Gastrocnemius medialis (tissue), 4 donors: ENCODE measurements at regions not wholly inside any gene's neighbourhood (a gene's known extent, or its start where the extent isn't known, plus 50 kb on each side); places are given as distances from the start of the nearest gene placed in this dataset.

Source experiments
- ATAC-seq, 2 donors: fragments of 150-250 bp; one replicate each; pipeline ENCODE4 v1.9.1; 2016
- DNase-seq, 2 donors: peaks; one replicate each; pipeline ENCODE4 v3.0.0-alpha.2; 2019
- H3K27ac ChIP-seq, 4 donors: fragments of 200-600 bp; sonication (generic); 1 replicate in 1 of 4; 2 replicates in 3 of 4; pipeline ENCODE4 v1.5.1; 2016 to 2018; ENCODE audit warnings: mild to moderate bottlenecking in 2 of 4, moderate library complexity in 1 of 4
- H3K27me3 ChIP-seq, 3 donors: fragments of 200-600 bp; sonication (generic) in 2 of 3; 1 replicate in 1 of 3; 2 replicates in 2 of 3; pipeline versions ENCODE4 v1.5.1 to v1.6.0; 2016 to 2019; ENCODE audit warnings: mild to moderate bottlenecking in 1 of 3, moderate library complexity in 1 of 3
- H3K36me3 ChIP-seq, 2 donors: fragments of 200-600 bp; sonication (generic) in 1 of 2; one replicate each; pipeline ENCODE4 v1.5.1; 2017 to 2018
- H3K4me1 ChIP-seq, 2 donors: fragments of 200-600 bp; sonication (generic) in 1 of 2; one replicate each; pipeline ENCODE4 v1.5.1; 2016 to 2017; ENCODE audit warnings: mild to moderate bottlenecking in 2 of 2
- H3K4me3 ChIP-seq, 4 donors: fragments of 200-600 bp; sonication (generic) in 3 of 4; 1 replicate in 1 of 4; 2 replicates in 3 of 4; pipeline ENCODE4 v1.5.1; 2016 to 2019; ENCODE audit warnings: mild to moderate bottlenecking in 2 of 4
- H3K9me3 ChIP-seq, 3 donors: fragments of 200-600 bp; sonication (generic) in 2 of 3; 1 replicate in 1 of 3; 2 replicates in 2 of 3; pipeline ENCODE4 v1.5.1; 2016 to 2019
- POLR2A ChIP-seq, 2 donors: fragments of 450-650 bp; IDR thresholded peaks; one replicate each; pipeline ENCODE4 v1.6.1; 2017; ENCODE audit warnings: antibody characterized with exemption in 2 of 2, mild to moderate bottlenecking in 2 of 2, moderate library complexity in 2 of 2
- in situ Hi-C, 4 donors: fragments of 200-750 bp; cut with MboI; loops; one replicate each; pipeline versions ENCODE4 v1.15.0 to v1.8.0; 2017; ENCODE audit warnings: low sequenced_read_pairs in 4 of 4
- intact Hi-C: fragments of 100-400 bp; cut with DNase I; formaldehyde crosslinking; loops from one replicate; pipeline ENCODE4 v1.15.1; 2023; ENCODE audit warnings: low total_unique reads
- TF ChIP-seq, protein P1 (sequence below), 5 experiments: fragments of 450-650 bp in 3 of 5; fragments of 200-600 bp in 2 of 5; sonication (generic) in 2 of 5; IDR thresholded peaks in 4 of 5; conservative IDR thresholded peaks in 1 of 5; 1 replicate in 4 of 5; 2 replicates in 1 of 5; pipeline ENCODE4 v1.5.1; 2016 to 2019; ENCODE audit warnings: antibody characterized with exemption in 5 of 5, mild to moderate bottlenecking in 3 of 5, moderate library complexity in 3 of 5

DNA sequence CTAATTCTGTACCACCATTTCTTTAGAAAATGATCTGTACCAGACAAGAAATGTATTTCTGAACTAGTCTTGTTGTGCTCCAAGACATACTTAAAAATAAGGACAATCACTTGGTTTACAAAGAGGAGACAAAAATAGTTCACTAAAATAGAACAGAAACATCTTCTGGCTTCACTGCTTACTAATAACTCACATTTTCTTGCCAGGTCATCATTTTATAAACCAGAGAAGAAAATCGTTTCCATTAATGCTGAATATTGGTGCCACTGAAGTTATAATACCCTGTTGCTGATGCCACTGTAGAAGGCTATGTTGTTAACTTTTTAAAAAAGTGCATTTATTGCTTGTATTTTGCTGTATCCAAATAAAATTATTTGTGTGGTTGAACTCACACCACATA is 94.8 kb upstream of the ZNF236 start:
- H3K27me3 ChIP-seq = no peaks in the 10 kb centered on the region
- H3K4me1 ChIP-seq = no peaks in the 10 kb centered on the region
- no peaks in the 10 kb centered on the region for H3K9me3 ChIP-seq
- no peaks in the 10 kb centered on the region for H3K36me3 ChIP-seq
- in situ Hi-C loops (no loop called here), intact Hi-C loops (no loop called here)
- no peak overlapping the region for H3K4me3 ChIP-seq
- no peak overlapping the region for H3K27ac ChIP-seq
- TF ChIP-seq, protein P1, sequence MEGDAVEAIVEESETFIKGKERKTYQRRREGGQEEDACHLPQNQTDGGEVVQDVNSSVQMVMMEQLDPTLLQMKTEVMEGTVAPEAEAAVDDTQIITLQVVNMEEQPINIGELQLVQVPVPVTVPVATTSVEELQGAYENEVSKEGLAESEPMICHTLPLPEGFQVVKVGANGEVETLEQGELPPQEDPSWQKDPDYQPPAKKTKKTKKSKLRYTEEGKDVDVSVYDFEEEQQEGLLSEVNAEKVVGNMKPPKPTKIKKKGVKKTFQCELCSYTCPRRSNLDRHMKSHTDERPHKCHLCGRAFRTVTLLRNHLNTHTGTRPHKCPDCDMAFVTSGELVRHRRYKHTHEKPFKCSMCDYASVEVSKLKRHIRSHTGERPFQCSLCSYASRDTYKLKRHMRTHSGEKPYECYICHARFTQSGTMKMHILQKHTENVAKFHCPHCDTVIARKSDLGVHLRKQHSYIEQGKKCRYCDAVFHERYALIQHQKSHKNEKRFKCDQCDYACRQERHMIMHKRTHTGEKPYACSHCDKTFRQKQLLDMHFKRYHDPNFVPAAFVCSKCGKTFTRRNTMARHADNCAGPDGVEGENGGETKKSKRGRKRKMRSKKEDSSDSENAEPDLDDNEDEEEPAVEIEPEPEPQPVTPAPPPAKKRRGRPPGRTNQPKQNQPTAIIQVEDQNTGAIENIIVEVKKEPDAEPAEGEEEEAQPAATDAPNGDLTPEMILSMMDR (IDR thresholded peaks at IDR 0.05 in 4 of 5, conservative IDR thresholded peaks at IDR 0.05 in 1 of 5) = no peak
- no peak for TF ChIP-seq POLR2A (IDR thresholded peaks at IDR 0.05)
- DNase-seq (no peak), ATAC-seq (no peak)

DNA sequence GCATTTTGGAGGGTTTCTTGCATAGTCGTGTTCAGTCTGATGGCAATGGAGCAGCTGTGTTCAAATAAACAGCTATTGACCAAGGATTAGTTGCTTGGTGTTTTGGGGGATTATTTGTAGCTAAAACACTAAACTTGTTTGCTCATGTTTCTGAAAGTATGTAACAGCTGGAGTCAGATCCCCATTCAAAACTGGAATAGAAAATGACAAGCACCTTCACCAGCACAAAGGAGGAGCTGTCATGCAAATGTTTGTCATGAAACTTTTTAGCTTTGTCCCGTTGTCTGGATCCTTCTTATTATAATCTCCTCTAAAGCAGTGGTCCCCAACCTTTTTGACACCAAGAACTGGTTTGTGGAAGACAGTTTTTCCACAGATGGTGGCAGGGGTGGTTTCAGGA is 96.9 kb upstream of the ZNF236 start:
- Histone ChIP-seq H3K4me1 (no peaks in the 10 kb centered on the region), H3K9me3 (no peaks in the 10 kb centered on the region), H3K27me3 (no peaks in the 10 kb centered on the region), H3K36me3 (no peaks in the 10 kb centered on the region), H3K27ac (no peak overlapping the region), H3K4me3 (no peak overlapping the region)
- in situ Hi-C loops = no loop called here
- DNase-seq = no peak
- intact Hi-C loops = no loop called here
- ATAC-seq = no peak
- TF ChIP-seq, protein P1 (IDR thresholded peaks at IDR 0.05 in 4 of 5, conservative IDR thresholded peaks at IDR 0.05 in 1 of 5) = no peak
- no peak for TF ChIP-seq POLR2A (IDR thresholded peaks at IDR 0.05)

DNA sequence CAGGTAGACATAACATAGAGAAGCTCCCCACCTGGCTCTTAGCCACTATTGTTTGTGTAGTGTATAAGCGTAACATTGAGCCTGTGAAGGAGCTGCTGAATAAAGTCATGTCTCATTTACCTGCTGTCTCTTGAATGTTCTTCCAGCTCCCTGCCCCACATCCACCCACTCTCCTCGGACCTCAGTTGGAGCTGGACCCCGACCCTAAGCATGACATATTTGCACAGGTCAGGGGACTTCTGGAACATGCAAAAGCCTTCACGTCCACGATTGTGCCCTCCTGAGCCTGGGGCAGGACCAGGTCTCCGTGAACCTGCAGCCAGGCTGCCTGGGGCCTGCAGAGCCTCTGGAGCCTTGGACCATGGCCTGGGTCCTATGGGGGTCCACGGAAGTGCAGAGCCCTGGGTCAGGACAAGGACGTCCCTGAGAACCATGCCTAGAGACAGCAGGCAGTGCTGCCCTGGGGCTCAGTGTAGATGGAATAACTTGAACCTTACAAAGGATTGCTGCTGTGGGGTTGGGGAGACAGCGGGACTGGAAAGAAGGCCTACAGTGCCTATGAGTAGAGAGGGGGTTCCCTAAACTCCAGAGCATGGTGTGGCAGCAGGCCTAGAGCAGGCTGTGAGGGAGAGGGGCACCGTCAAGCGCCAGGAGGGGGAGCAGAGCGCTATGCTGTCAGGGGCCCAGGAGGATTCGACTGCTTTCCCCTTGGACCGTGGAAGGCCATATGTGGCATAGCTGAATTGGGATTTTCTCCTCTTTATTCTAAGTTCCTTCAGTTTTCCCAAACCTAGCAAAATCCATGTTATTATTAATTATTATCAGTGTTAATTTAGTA is 99.9 kb upstream of the ZNF236 start:
- Histone ChIP-seq H3K27ac (no peak overlapping the region), H3K27me3 (no peaks in the 10 kb centered on the region), H3K36me3 (no peaks in the 10 kb centered on the region), H3K4me3 (no peak overlapping the region), H3K9me3 (no peaks in the 10 kb centered on the region), H3K4me1 (no peaks in the 10 kb centered on the region)
- in situ Hi-C loops = no loop called here
- intact Hi-C loops = no loop called here
- no peak for DNase-seq
- TF ChIP-seq POLR2A (IDR thresholded peaks at IDR 0.05) = no peak
- TF ChIP-seq, protein P1 (IDR thresholded peaks at IDR 0.05 in 4 of 5, conservative IDR thresholded peaks at IDR 0.05 in 1 of 5) = no peak
- no peak for ATAC-seq

DNA sequence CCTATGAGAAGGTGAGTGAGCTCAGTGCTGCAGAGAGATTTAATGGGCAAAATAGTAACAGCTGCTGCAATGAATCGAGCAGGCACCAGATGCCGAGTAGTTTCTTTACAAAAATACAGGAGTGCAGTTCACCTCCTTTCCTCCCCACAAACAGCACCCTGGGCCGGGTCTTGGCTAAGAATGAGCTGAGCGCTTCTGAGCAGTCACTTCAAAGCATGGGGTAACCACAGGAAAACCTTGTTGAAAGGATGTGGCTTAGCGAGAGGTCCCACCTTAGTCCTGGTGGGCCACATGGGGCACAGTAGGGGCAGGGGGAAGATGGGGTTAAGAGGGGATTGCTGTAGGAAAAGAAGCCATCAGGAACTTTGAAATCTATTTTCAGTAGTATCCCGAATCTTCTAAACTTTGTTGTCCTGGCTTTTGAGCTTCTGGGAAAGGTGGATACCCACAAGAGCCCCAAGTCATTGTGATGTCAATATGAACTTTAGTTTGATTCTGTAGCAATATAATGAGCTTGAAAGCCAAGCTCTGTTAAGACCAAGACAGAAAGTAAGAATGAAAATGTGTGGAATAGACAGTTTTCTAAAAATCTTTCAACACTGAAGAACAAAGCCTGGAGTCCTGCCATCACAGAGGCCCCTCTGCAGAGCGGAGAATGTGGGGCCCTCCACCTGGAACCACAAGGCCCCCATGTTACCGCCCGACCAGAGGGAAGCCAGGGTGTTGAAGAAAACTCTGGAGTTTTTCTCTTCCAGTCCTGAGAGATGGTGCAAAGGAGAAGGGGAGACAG is 101.0 kb upstream of the ZNF236 start:
- no peaks in the 10 kb centered on the region for H3K27me3 ChIP-seq
- no peak overlapping the region for H3K27ac ChIP-seq
- intact Hi-C loops = no loop called here
- H3K9me3 ChIP-seq = no peaks in the 10 kb centered on the region
- no peak overlapping the region for H3K4me3 ChIP-seq
- DNase-seq (no peak), ATAC-seq (no peak)
- H3K36me3 ChIP-seq = no peaks in the 10 kb centered on the region
- in situ Hi-C loops = no loop called here
- no peak for TF ChIP-seq POLR2A (IDR thresholded peaks at IDR 0.05)
- TF ChIP-seq, protein P1 (IDR thresholded peaks at IDR 0.05 in 4 of 5, conservative IDR thresholded peaks at IDR 0.05 in 1 of 5) = no peak
- no peaks in the 10 kb centered on the region for H3K4me1 ChIP-seq
